ENCODE measurements at regions not wholly inside any gene's neighbourhood (a gene's known extent, or its start where the extent isn't known, plus 50 kb on each side); places are given as distances from the start of the nearest gene placed in this dataset.

GRCh38 chr2:5945742-5946141 is 253.6 kb downstream of the SOX11 start:
- no peaks in the 10 kb centered on the region for H3K9me3 ChIP-seq (ENCODE audit: control insufficient read depth, insufficient read depth, low read depth, low read length)
- TF ChIP-seq SIN3A (IDR thresholded peaks at IDR 0.05; ENCODE audit: borderline replicate concordance, insufficient read depth, low read depth, low read length) (no peak), POLR2AphosphoS5 (IDR thresholded peaks at IDR 0.05; ENCODE audit: low read depth, low read length) (no peak), TCF7L2 (IDR thresholded peaks at IDR 0.05; ENCODE audit: low read depth, low read length) (no peak), CTCF (IDR thresholded peaks at IDR 0.05) (no peak)
- TF ChIP-seq, protein P1, sequence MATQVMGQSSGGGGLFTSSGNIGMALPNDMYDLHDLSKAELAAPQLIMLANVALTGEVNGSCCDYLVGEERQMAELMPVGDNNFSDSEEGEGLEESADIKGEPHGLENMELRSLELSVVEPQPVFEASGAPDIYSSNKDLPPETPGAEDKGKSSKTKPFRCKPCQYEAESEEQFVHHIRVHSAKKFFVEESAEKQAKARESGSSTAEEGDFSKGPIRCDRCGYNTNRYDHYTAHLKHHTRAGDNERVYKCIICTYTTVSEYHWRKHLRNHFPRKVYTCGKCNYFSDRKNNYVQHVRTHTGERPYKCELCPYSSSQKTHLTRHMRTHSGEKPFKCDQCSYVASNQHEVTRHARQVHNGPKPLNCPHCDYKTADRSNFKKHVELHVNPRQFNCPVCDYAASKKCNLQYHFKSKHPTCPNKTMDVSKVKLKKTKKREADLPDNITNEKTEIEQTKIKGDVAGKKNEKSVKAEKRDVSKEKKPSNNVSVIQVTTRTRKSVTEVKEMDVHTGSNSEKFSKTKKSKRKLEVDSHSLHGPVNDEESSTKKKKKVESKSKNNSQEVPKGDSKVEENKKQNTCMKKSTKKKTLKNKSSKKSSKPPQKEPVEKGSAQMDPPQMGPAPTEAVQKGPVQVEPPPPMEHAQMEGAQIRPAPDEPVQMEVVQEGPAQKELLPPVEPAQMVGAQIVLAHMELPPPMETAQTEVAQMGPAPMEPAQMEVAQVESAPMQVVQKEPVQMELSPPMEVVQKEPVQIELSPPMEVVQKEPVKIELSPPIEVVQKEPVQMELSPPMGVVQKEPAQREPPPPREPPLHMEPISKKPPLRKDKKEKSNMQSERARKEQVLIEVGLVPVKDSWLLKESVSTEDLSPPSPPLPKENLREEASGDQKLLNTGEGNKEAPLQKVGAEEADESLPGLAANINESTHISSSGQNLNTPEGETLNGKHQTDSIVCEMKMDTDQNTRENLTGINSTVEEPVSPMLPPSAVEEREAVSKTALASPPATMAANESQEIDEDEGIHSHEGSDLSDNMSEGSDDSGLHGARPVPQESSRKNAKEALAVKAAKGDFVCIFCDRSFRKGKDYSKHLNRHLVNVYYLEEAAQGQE (IDR thresholded peaks at IDR 0.05; ENCODE audit: insufficient read depth in 1 of 2, low read depth in 2 of 2, low read length in 1 of 2): no peak
- ChIA-PET CTCF (no interaction called here), POLR2A (no interaction called here)
- H3K4me3 ChIP-seq (ENCODE audit: low read depth in 2 of 2, low read length in 2 of 2): no peak overlapping the region
- in situ Hi-C loops (cut with HindIII; ENCODE audit: low pct_unique_long_range_greater_than_20kb, low sequenced_read_pairs): no loop called here
- DNase-seq (ENCODE audit: low read depth, low spot score): no peak
- H3K27me3 ChIP-seq (ENCODE audit: control insufficient read depth, insufficient read depth, low read length): no peaks in the 10 kb centered on the region
- no peaks in the 10 kb centered on the region for H3K36me3 ChIP-seq (ENCODE audit: control insufficient read depth, insufficient read depth, low read length)
- no TSS peak for BruUV-seq (replicated peaks)
- no peak for ATAC-seq
- no peaks in the 10 kb centered on the region for H3K4me1 ChIP-seq (ENCODE audit: control insufficient read depth, insufficient read depth, low read length)
- intact Hi-C loops (cut with micrococcal nuclease; ENCODE audit: unreplicated experiment): no loop called here
- H3K27ac ChIP-seq (ENCODE audit: low read length): no peak overlapping the region

- no peaks in the 10 kb centered on the region for H3K36me3 ChIP-seq (ENCODE audit: control insufficient read depth, insufficient read depth, low read length)
- H3K4me1 ChIP-seq (ENCODE audit: control insufficient read depth, insufficient read depth, low read length): no peaks in the 10 kb centered on the region
- TF ChIP-seq TCF7L2 (IDR thresholded peaks at IDR 0.05; ENCODE audit: low read depth, low read length) (no peak), SIN3A (IDR thresholded peaks at IDR 0.05; ENCODE audit: borderline replicate concordance, insufficient read depth, low read depth, low read length) (no peak), POLR2AphosphoS5 (IDR thresholded peaks at IDR 0.05; ENCODE audit: low read depth, low read length) (no peak), CTCF (IDR thresholded peaks at IDR 0.05) (no peak)
- TF ChIP-seq, protein P1 (IDR thresholded peaks at IDR 0.05; ENCODE audit: insufficient read depth in 1 of 2, low read depth in 2 of 2, low read length in 1 of 2): no peak
- in situ Hi-C loops (cut with HindIII; ENCODE audit: low pct_unique_long_range_greater_than_20kb, low sequenced_read_pairs): no loop called here
- ATAC-seq (no peak), DNase-seq (ENCODE audit: low read depth, low spot score) (no peak)
- no TSS peak for BruUV-seq (replicated peaks)
- intact Hi-C loops (cut with micrococcal nuclease; ENCODE audit: unreplicated experiment): no loop called here
- no peak overlapping the region for H3K27ac ChIP-seq (ENCODE audit: low read length)
- H3K4me3 ChIP-seq (ENCODE audit: low read depth in 2 of 2, low read length in 2 of 2): no peak overlapping the region
- POLR2A ChIA-PET: no interaction called here
- H3K27me3 ChIP-seq (ENCODE audit: control insufficient read depth, insufficient read depth, low read length): no peaks in the 10 kb centered on the region
- CTCF ChIA-PET: interaction anchor here (0.6 kb wide), 1 partner anchor 1183 kb away, joined by 3 read pairs; no protein-coding TSS in a partner anchor
- H3K9me3 ChIP-seq (ENCODE audit: control insufficient read depth, insufficient read depth, low read depth, low read length): no peaks in the 10 kb centered on the region
Measured at GRCh38 chr2:5946225-5947115, 254.3 kb downstream of the SOX11 start.
